Neural cell (in vitro differentiated cells): ENCODE measurements at regions not wholly inside any gene's neighbourhood (a gene's known extent, or its start where the extent isn't known, plus 50 kb on each side); places are given as distances from the start of the nearest gene placed in this dataset.

Experiments used
- H2AFZ ChIP-seq: fragments of 200-600, 300-800 bp; sonication (generic), shearing (Covaris generic); 2 replicates; pipeline ENCODE4 v1.6.0; 2014; ENCODE audit warnings: low read depth, mild to moderate bottlenecking, antibody characterized with exemption, low read length, moderate library complexity
- H3F3A ChIP-seq: fragments of 200-600 bp; shearing (Covaris generic); 2 replicates; pipeline ENCODE4 v1.6.1; 2016; ENCODE audit warnings: mild to moderate bottlenecking, moderate library complexity, mixed read lengths, antibody characterized with exemption, low read length; ENCODE audit not compliant: insufficient read depth, poor library complexity, severe bottlenecking
- H3K27ac ChIP-seq: fragments of 200-600, 300-800 bp; sonication (generic), shearing (Covaris generic); 2 replicates; pipeline ENCODE4 v1.5.1; 2014; ENCODE audit warnings: mild to moderate bottlenecking, low read length, moderate library complexity
- H3K27me3 ChIP-seq: fragments of 300-800, 200-600 bp; sonication (generic), shearing (Covaris generic); 2 replicates; pipeline ENCODE4 v1.6.0; 2014; ENCODE audit warnings: mild to moderate bottlenecking, low read depth, low read length, moderate library complexity; ENCODE audit not compliant: insufficient read depth
- H3K36me3 ChIP-seq: fragments of 300-800, 200-600 bp; sonication (generic), shearing (Covaris generic); 2 replicates; pipeline ENCODE4 v1.5.1; 2014; ENCODE audit warnings: mild to moderate bottlenecking, antibody characterized with exemption, low read length, moderate library complexity; ENCODE audit not compliant: insufficient read depth
- H3K4me2 ChIP-seq: fragments of 300-800, 200-600 bp; sonication (generic), shearing (Covaris generic); 2 replicates; pipeline ENCODE4 v1.6.0; 2014; ENCODE audit warnings: mild to moderate bottlenecking, low read length
- H3K4me3 ChIP-seq: fragments of 300-800, 200-600 bp; sonication (generic), shearing (Covaris generic); 2 replicates; pipeline ENCODE4 v1.5.1; 2014; ENCODE audit warnings: mild to moderate bottlenecking, low read length, moderate library complexity
- H3K79me2 ChIP-seq: fragments of 200-600 bp; shearing (Covaris generic); replicated peaks from 2 replicates; pipeline ENCODE4 v1.6.0; 2014; ENCODE audit warnings: mild to moderate bottlenecking, low read length, moderate library complexity; ENCODE audit not compliant: insufficient read depth
- H3K9ac ChIP-seq: fragments of 300-800, 200-600 bp; sonication (generic), shearing (Covaris generic); 2 replicates; pipeline ENCODE4 v1.6.1; 2016; ENCODE audit warnings: mild to moderate bottlenecking, low read length, mixed read lengths
- H3K9me2 ChIP-seq: fragments of 200-600 bp; shearing (Covaris generic); 2 replicates; pipeline ENCODE4 v1.6.1; 2016; ENCODE audit warnings: mild to moderate bottlenecking, low read length, mixed read lengths; ENCODE audit not compliant: insufficient read depth
- H3K9me3 ChIP-seq: fragments of 200-600, 300-800 bp; sonication (generic), shearing (Covaris generic); 2 replicates; pipeline ENCODE4 v1.6.1; 2016; ENCODE audit warnings: mild to moderate bottlenecking, mixed run types, low read length, moderate library complexity, mixed read lengths
- H4K20me1 ChIP-seq: fragments of 200-600 bp; shearing (Covaris generic); 2 replicates; pipeline ENCODE4 v1.6.1; 2016; ENCODE audit warnings: mild to moderate bottlenecking, mixed run types; ENCODE audit not compliant: insufficient read depth
- CTCF ChIP-seq: fragments of 450-650 bp; IDR thresholded peaks from 2 replicates; pipeline ENCODE4 v1.5.1; 2014; ENCODE audit warnings: antibody characterized with exemption, mild to moderate bottlenecking, moderate library complexity; ENCODE audit not compliant: poor library complexity, severe bottlenecking
- EP300 ChIP-seq: fragments of 450-650 bp; conservative IDR thresholded peaks from 2 replicates; pipeline ENCODE4 v1.6.1; 2014; ENCODE audit warnings: antibody characterized with exemption, mild to moderate bottlenecking, moderate library complexity; ENCODE audit not compliant: poor library complexity, severe bottlenecking
- EZH2 ChIP-seq: fragments of 200-600, 300-800 bp; shearing (Covaris generic), sonication (generic); IDR thresholded peaks from 2 replicates; pipeline ENCODE4 v1.6.1; 2014; ENCODE audit warnings: antibody characterized with exemption, low read length, borderline replicate concordance, mild to moderate bottlenecking; ENCODE audit not compliant: insufficient read depth, poor library complexity, severe bottlenecking
- MXI1 ChIP-seq: fragments of 450-650 bp; conservative IDR thresholded peaks from 2 replicates; pipeline ENCODE4 v1.6.1; 2014; ENCODE audit warnings: antibody characterized with exemption, mild to moderate bottlenecking; ENCODE audit not compliant: poor library complexity, severe bottlenecking
- POLR2AphosphoS5 ChIP-seq: IDR thresholded peaks from 2 replicates; pipeline ENCODE4 v1.6.1; 2012
- RAD21 ChIP-seq: fragments of 450-650 bp; conservative IDR thresholded peaks from 2 replicates; pipeline ENCODE4 v1.6.1; 2014; ENCODE audit warnings: antibody characterized with exemption, mild to moderate bottlenecking, moderate library complexity
- SMC3 ChIP-seq: fragments of 450-650 bp; conservative IDR thresholded peaks from 2 replicates; pipeline ENCODE4 v1.6.1; 2014; ENCODE audit warnings: antibody characterized with exemption, mild to moderate bottlenecking, moderate library complexity; ENCODE audit not compliant: poor library complexity
- TAF1 ChIP-seq: IDR thresholded peaks from 2 replicates; pipeline ENCODE4 v1.6.1; 2012; ENCODE audit warnings: low read depth
- TF ChIP-seq, protein P1 (sequence below): IDR thresholded peaks from 2 replicates; pipeline ENCODE4 v1.6.1; 2012; ENCODE audit warnings: borderline replicate concordance

DNA sequence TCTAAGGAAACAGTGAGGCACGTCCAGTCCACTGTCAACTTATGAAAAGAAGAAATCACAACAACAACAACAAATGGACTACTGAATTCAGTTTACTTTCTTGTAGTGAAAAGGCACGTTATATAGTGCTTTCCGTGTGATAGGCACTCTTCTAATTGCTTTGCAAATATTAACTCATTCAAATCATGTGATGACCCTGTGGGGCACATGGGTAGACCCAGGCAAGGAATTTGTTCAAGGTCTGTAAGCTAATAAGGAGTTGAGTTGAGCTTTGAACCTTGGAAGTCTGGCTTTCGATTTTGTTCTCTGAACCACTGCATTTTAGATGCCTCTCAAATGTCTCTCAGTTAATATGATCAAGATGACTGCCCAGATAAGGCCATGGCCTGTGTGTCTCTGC, 295.1 kb upstream of the RBFOX1 start:
- Histone ChIP-seq H3K4me3 (no peak overlapping the region), H3K36me3 (no peaks in the 10 kb centered on the region), H2AFZ (no peak overlapping the region), H3K79me2 (no peaks in the 10 kb centered on the region), H3K27me3 (no peaks in the 10 kb centered on the region), H4K20me1 (no peaks in the 10 kb centered on the region), H3K9me3 (no peaks in the 10 kb centered on the region), H3K27ac (no peak overlapping the region), H3K9me2 (no peaks in the 10 kb centered on the region), H3F3A (no peaks in the 10 kb centered on the region), H3K9ac (no peak overlapping the region), H3K4me2 (no peak overlapping the region)
- TF ChIP-seq POLR2AphosphoS5: no peak
- TF ChIP-seq EZH2: no peak
- no peak for TF ChIP-seq CTCF
- TF ChIP-seq RAD21: no peak
- no peak for TF ChIP-seq EP300
- TF ChIP-seq, protein P1, sequence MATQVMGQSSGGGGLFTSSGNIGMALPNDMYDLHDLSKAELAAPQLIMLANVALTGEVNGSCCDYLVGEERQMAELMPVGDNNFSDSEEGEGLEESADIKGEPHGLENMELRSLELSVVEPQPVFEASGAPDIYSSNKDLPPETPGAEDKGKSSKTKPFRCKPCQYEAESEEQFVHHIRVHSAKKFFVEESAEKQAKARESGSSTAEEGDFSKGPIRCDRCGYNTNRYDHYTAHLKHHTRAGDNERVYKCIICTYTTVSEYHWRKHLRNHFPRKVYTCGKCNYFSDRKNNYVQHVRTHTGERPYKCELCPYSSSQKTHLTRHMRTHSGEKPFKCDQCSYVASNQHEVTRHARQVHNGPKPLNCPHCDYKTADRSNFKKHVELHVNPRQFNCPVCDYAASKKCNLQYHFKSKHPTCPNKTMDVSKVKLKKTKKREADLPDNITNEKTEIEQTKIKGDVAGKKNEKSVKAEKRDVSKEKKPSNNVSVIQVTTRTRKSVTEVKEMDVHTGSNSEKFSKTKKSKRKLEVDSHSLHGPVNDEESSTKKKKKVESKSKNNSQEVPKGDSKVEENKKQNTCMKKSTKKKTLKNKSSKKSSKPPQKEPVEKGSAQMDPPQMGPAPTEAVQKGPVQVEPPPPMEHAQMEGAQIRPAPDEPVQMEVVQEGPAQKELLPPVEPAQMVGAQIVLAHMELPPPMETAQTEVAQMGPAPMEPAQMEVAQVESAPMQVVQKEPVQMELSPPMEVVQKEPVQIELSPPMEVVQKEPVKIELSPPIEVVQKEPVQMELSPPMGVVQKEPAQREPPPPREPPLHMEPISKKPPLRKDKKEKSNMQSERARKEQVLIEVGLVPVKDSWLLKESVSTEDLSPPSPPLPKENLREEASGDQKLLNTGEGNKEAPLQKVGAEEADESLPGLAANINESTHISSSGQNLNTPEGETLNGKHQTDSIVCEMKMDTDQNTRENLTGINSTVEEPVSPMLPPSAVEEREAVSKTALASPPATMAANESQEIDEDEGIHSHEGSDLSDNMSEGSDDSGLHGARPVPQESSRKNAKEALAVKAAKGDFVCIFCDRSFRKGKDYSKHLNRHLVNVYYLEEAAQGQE: no peak
- no peak for TF ChIP-seq MXI1
- no peak for TF ChIP-seq TAF1
- TF ChIP-seq SMC3: no peak

GRCh38 chr16:7031031-7031430, 301.6 kb upstream of the RBFOX1 start:
- TF ChIP-seq SMC3 (no peak), EP300 (no peak), MXI1 (no peak), TAF1 (no peak)
- no peaks in the 10 kb centered on the region for H3K9me3 ChIP-seq
- H4K20me1 ChIP-seq: no peaks in the 10 kb centered on the region
- no peak overlapping the region for H2AFZ ChIP-seq
- H3K9me2 ChIP-seq: no peaks in the 10 kb centered on the region
- H3K4me3 ChIP-seq: no peak overlapping the region
- no peak overlapping the region for H3K4me2 ChIP-seq
- H3K9ac ChIP-seq: no peak overlapping the region
- no peaks in the 10 kb centered on the region for H3F3A ChIP-seq
- no peaks in the 10 kb centered on the region for H3K36me3 ChIP-seq
- no peak overlapping the region for H3K27ac ChIP-seq
- no peaks in the 10 kb centered on the region for H3K79me2 ChIP-seq
- H3K27me3 ChIP-seq: no peaks in the 10 kb centered on the region

- no peaks in the 10 kb centered on the region for H3K9me2 ChIP-seq
- no peaks in the 10 kb centered on the region for H3K27me3 ChIP-seq
- no peak overlapping the region for H3K4me3 ChIP-seq
- H3K9me3 ChIP-seq: no peaks in the 10 kb centered on the region
- TF ChIP-seq CTCF (no peak), TAF1 (no peak)
- TF ChIP-seq, protein P1: no peak
- H3K27ac ChIP-seq: no peak overlapping the region
- no peaks in the 10 kb centered on the region for H4K20me1 ChIP-seq
- no peaks in the 10 kb centered on the region for H3K79me2 ChIP-seq
- H3K9ac ChIP-seq: no peak overlapping the region
- no peak overlapping the region for H3K4me2 ChIP-seq
- no peaks in the 10 kb centered on the region for H3K36me3 ChIP-seq
- H3F3A ChIP-seq: no peaks in the 10 kb centered on the region
- H2AFZ ChIP-seq: no peak overlapping the region
These were observed 305.2 kb upstream of the RBFOX1 start for GRCh38 chr16:7027401-7027800.
